Suprapubic skin (tissue), 3 donors: ENCODE measurements at regions not wholly inside any gene's neighbourhood (a gene's known extent, or its start where the extent isn't known, plus 50 kb on each side); places are given as distances from the start of the nearest gene placed in this dataset.

Experiments
- POLR2A ChIP-seq, 2 donors: fragments of 450-650 bp; IDR thresholded peaks; one replicate each; pipeline ENCODE4 v1.6.1; 2017; ENCODE audit warnings: antibody characterized with exemption in 2 of 2, mild to moderate bottlenecking in 2 of 2, moderate library complexity in 2 of 2
- TF ChIP-seq, protein P1 (sequence below), 2 donors: fragments of 200-600 bp in 1 of 2; fragments of 450-650 bp in 1 of 2; sonication (generic) in 1 of 2; IDR thresholded peaks; one replicate each; pipeline ENCODE4 v1.5.1; 2016 to 2019; ENCODE audit warnings: antibody characterized with exemption in 2 of 2, mild to moderate bottlenecking in 1 of 2, moderate library complexity in 1 of 2

DNA sequence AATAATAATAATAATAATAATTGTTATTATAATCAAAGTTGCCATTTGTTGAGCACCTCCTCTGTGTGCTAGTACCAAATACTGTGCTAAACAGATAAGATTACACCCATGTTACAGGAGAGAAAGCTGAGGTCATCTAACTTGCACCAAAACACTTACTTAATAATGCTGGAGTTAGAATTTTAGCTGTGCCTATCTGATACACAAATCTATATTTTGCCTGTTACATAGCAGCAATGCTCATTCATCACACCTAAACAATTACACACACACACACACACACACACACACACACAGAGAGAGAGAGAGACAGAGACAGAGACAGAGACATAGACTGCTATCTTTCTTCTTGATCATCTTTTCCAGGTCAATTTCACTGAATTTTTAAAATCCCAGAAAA is 170.9 kb upstream of the KLF3 start:
- TF ChIP-seq, protein P1, sequence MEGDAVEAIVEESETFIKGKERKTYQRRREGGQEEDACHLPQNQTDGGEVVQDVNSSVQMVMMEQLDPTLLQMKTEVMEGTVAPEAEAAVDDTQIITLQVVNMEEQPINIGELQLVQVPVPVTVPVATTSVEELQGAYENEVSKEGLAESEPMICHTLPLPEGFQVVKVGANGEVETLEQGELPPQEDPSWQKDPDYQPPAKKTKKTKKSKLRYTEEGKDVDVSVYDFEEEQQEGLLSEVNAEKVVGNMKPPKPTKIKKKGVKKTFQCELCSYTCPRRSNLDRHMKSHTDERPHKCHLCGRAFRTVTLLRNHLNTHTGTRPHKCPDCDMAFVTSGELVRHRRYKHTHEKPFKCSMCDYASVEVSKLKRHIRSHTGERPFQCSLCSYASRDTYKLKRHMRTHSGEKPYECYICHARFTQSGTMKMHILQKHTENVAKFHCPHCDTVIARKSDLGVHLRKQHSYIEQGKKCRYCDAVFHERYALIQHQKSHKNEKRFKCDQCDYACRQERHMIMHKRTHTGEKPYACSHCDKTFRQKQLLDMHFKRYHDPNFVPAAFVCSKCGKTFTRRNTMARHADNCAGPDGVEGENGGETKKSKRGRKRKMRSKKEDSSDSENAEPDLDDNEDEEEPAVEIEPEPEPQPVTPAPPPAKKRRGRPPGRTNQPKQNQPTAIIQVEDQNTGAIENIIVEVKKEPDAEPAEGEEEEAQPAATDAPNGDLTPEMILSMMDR (IDR thresholded peaks at IDR 0.05) = no peak
- TF ChIP-seq POLR2A (IDR thresholded peaks at IDR 0.05) = no peak
